Tibial nerve (tissue), 4 donors: ENCODE measurements at regions not wholly inside any gene's neighbourhood (a gene's known extent, or its start where the extent isn't known, plus 50 kb on each side); places are given as distances from the start of the nearest gene placed in this dataset.

ENCODE experiments used
- DNase-seq, 2 donors: peaks; one replicate each; pipeline ENCODE4 v3.0.0-alpha.2; 2019; ENCODE audit warnings: low spot score in 2 of 2
- H3K27ac ChIP-seq, 4 donors: fragments of 200-600 bp; sonication (generic) in 3 of 4; one replicate each; pipeline ENCODE4 v1.5.1; 2017 to 2019; ENCODE audit warnings: mild to moderate bottlenecking in 1 of 4
- H3K27me3 ChIP-seq, 2 donors: fragments of 200-600 bp; sonication (generic) in 1 of 2; one replicate each; pipeline versions ENCODE4 v1.5.1 to v1.6.0; 2017 to 2019
- H3K36me3 ChIP-seq, 3 donors: fragments of 200-600 bp; sonication (generic); one replicate each; pipeline ENCODE4 v1.5.1; 2018 to 2019
- H3K4me1 ChIP-seq, 4 donors: fragments of 200-600 bp; sonication (generic) in 3 of 4; one replicate each; pipeline ENCODE4 v1.5.1; 2017 to 2019
- H3K4me3 ChIP-seq, 4 donors: fragments of 200-600 bp; sonication (generic) in 3 of 4; one replicate each; pipeline ENCODE4 v1.5.1; 2017 to 2019; ENCODE audit warnings: mild to moderate bottlenecking in 1 of 4, moderate library complexity in 1 of 4
- H3K9me3 ChIP-seq, 4 donors: fragments of 200-600 bp; sonication (generic) in 3 of 4; one replicate each; pipeline ENCODE4 v1.5.1; 2017 to 2019
- EP300 ChIP-seq, 2 donors: sonication (generic); formaldehyde crosslinking; IDR thresholded peaks; one replicate each; pipeline ENCODE4 v1.6.1; 2017; ENCODE audit warnings: antibody characterized with exemption in 2 of 2, mild to moderate bottlenecking in 1 of 2
- POLR2A ChIP-seq, 2 donors: fragments of 450-650 bp; IDR thresholded peaks; one replicate each; pipeline ENCODE4 v1.6.1; 2017; ENCODE audit warnings: antibody characterized with exemption in 2 of 2, mild to moderate bottlenecking in 2 of 2, moderate library complexity in 2 of 2
- WGBS, 2 donors: methylation state at CpG; one replicate each; pipeline ENCODE4 v1.1.5; 2018; 5-methylcytosine and 5-hydroxymethylcytosine counted together

- TF ChIP-seq EP300 (IDR thresholded peaks at IDR 0.05) (no peak), POLR2A (IDR thresholded peaks at IDR 0.05) (no peak)
- H3K27me3 ChIP-seq: no peaks in the 10 kb centered on the region
- peaks cover 0 to 9% (median 0%) of the 10 kb centered on the region in 4 donors for H3K4me1 ChIP-seq
- no peak for DNase-seq
- no peaks in the 10 kb centered on the region for H3K36me3 ChIP-seq
- no peak overlapping the region for H3K27ac ChIP-seq
- H3K9me3 ChIP-seq: no peaks in the 10 kb centered on the region
- H3K4me3 ChIP-seq: no peak overlapping the region
- 95 to 98% methylated on average over 2 of the region's 2 CpGs for WGBS, 2 donors
These were observed 50.0 kb upstream of the TSC22D1 start for GRCh38 chr13:44626176-44626575.
